ENCODE measurements at regions not wholly inside any gene's neighbourhood (a gene's known extent, or its start where the extent isn't known, plus 50 kb on each side); places are given as distances from the start of the nearest gene placed in this dataset.

GRCh38 chr4:181004056-181004455, 1239.1 kb upstream of the TENM3 start:
- TF ChIP-seq ZNF274 (IDR thresholded peaks at IDR 0.05; ENCODE audit: low read depth, low read length) = no peak
- no peak for TF ChIP-seq YY1 (IDR thresholded peaks at IDR 0.05; ENCODE audit: insufficient read depth, insufficient read length)

All from NT2/D1 (cell line).